NCI-H2081 (cell line): ENCODE measurements at regions not wholly inside any gene's neighbourhood (a gene's known extent, or its start where the extent isn't known, plus 50 kb on each side); places are given as distances from the start of the nearest gene placed in this dataset.

ENCODE experiments used
- DNase-seq, 2 experiments: peaks; one replicate each; lab custom pipeline; 2025; lab: John Stamatoyannopoulos, UW

- DNase-seq: no peak
These were observed 50.4 kb upstream of the CIBAR2 start for GRCh38 chr16:85162478-85163277.

GRCh38 chr16:85163278-85164112 is 51.2 kb upstream of the CIBAR2 start:
- DNase-seq: no peak

- no peak for DNase-seq
These were observed 52.2 kb upstream of the CIBAR2 start for GRCh38 chr16:85164431-85164830.

GRCh38 chr16:85164838-85165516 is 52.7 kb upstream of the CIBAR2 start:
- DNase-seq: no peak

GRCh38 chr16:85165781-85166180 is 53.5 kb upstream of the CIBAR2 start:
- no peak for DNase-seq

GRCh38 chr16:85166281-85166680 is 54.0 kb upstream of the CIBAR2 start:
- DNase-seq: no peak

- DNase-seq: no peak
These were observed 54.7 kb upstream of the CIBAR2 start for GRCh38 chr16:85166699-85167588.

- DNase-seq: no peak
These were observed 55.6 kb upstream of the CIBAR2 start for GRCh38 chr16:85167589-85168537.

GRCh38 chr16:85168732-85169256 is 56.5 kb upstream of the CIBAR2 start:
- peak in 1 of 2 experiments; percentile 31 for DNase-seq

- peak in 1 of 2 experiments; percentile 8 for DNase-seq
These were observed 57.2 kb upstream of the CIBAR2 start for GRCh38 chr16:85169333-85170065.

GRCh38 chr16:85170066-85170491 is 57.8 kb upstream of the CIBAR2 start:
- DNase-seq: no peak

- no peak for DNase-seq
These were observed 58.3 kb upstream of the CIBAR2 start for GRCh38 chr16:85170590-85171003.

- no peak for DNase-seq
These were observed 58.9 kb upstream of the CIBAR2 start for GRCh38 chr16:85171004-85171758.

- no peak for DNase-seq
These were observed 59.6 kb upstream of the CIBAR2 start for GRCh38 chr16:85171759-85172454.

- peak in 1 of 2 experiments; percentile 36 for DNase-seq
These were observed 60.3 kb upstream of the CIBAR2 start for GRCh38 chr16:85172455-85173145.

- DNase-seq: no peak
These were observed 61.1 kb upstream of the CIBAR2 start for GRCh38 chr16:85173146-85173980.
